ENCODE measurements at regions not wholly inside any gene's neighbourhood (a gene's known extent, or its start where the extent isn't known, plus 50 kb on each side); places are given as distances from the start of the nearest gene placed in this dataset.

DNA sequence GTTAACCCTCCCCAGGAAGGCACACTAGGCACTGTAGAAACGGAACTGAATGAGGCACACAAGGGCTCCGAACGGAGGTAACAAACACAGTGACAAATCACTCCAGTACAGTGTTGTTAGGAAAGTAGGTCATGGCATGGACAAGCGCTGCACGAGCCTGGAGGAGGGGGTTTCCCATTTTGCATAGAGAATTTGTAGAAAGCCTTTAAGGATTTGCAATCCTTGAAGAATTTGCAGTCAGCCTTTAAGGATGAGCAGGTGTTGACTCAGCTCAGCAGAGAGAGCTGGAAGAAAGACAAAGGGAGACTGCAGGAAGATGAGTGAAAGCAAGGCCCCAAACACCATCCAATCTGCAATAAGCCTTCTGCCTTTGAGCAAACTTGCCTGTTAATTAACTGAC is 51.1 kb upstream of the PPP1R3C start:
- no TSS peak for BruUV-seq (replicated peaks)
- H3K27ac Mint-ChIP-seq (ENCODE audit: unreplicated experiment), result no peak overlapping the region
- H3K36me3 Mint-ChIP-seq (ENCODE audit: insufficient read depth, unreplicated experiment), result no peaks in the 10 kb centered on the region
- H3K27me3 Mint-ChIP-seq (ENCODE audit: unreplicated experiment), result peaks cover 13% of the 10 kb centered on the region
- TF ChIP-seq, protein P1, sequence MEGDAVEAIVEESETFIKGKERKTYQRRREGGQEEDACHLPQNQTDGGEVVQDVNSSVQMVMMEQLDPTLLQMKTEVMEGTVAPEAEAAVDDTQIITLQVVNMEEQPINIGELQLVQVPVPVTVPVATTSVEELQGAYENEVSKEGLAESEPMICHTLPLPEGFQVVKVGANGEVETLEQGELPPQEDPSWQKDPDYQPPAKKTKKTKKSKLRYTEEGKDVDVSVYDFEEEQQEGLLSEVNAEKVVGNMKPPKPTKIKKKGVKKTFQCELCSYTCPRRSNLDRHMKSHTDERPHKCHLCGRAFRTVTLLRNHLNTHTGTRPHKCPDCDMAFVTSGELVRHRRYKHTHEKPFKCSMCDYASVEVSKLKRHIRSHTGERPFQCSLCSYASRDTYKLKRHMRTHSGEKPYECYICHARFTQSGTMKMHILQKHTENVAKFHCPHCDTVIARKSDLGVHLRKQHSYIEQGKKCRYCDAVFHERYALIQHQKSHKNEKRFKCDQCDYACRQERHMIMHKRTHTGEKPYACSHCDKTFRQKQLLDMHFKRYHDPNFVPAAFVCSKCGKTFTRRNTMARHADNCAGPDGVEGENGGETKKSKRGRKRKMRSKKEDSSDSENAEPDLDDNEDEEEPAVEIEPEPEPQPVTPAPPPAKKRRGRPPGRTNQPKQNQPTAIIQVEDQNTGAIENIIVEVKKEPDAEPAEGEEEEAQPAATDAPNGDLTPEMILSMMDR (IDR thresholded peaks at IDR 0.05; ENCODE audit: unreplicated experiment), result no peak
- no peak for DNase-seq
- no peaks in the 10 kb centered on the region for H3K4me1 Mint-ChIP-seq (ENCODE audit: low read depth, unreplicated experiment)
- intact Hi-C loops (cut with micrococcal nuclease; ENCODE audit: unreplicated experiment), result no loop called here
- H3K4me3 Mint-ChIP-seq (ENCODE audit: low read depth, unreplicated experiment), result no peak overlapping the region
- CTCF ChIA-PET, result no interaction called here
- no peaks in the 10 kb centered on the region for H3K9me3 Mint-ChIP-seq (ENCODE audit: low read depth, unreplicated experiment)

DNA sequence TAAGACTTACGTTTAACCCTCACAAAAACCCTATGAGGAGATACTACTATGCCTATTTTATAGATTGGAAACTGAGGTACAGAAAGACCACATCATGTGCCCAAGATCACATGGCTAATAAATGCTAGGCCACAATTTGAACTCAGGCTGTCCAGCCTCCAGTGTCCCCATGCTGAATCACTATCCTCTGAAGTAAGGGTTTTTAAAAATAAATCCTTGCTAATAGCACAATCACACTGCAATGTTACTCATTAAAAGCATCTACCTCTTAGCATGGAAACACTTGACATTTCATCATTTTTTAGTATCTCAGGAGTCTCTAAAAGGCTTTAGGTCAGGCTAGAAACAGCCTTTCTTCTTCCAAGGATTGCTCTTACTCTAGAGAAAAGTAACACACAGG is 50.0 kb upstream of the PPP1R3C start:
- DNase-seq, result no peak
- Mint-ChIP-seq H3K4me3 (ENCODE audit: low read depth, unreplicated experiment) (no peak overlapping the region), H3K27ac (ENCODE audit: unreplicated experiment) (no peak overlapping the region), H3K27me3 (ENCODE audit: unreplicated experiment) (peaks cover 13% of the 10 kb centered on the region), H3K4me1 (ENCODE audit: low read depth, unreplicated experiment) (no peaks in the 10 kb centered on the region), H3K9me3 (ENCODE audit: low read depth, unreplicated experiment) (no peaks in the 10 kb centered on the region), H3K36me3 (ENCODE audit: insufficient read depth, unreplicated experiment) (no peaks in the 10 kb centered on the region)
- no TSS peak for BruUV-seq (replicated peaks)
- CTCF ChIA-PET, result no interaction called here
- TF ChIP-seq, protein P1 (IDR thresholded peaks at IDR 0.05; ENCODE audit: unreplicated experiment), result no peak
- intact Hi-C loops (cut with micrococcal nuclease; ENCODE audit: unreplicated experiment), result no loop called here

Measured in Calu3 (cell line).